Left ventricle myocardium inferior (tissue), 1 donor: ENCODE measurements at regions not wholly inside any gene's neighbourhood (a gene's known extent, or its start where the extent isn't known, plus 50 kb on each side); places are given as distances from the start of the nearest gene placed in this dataset.
"Not testable (repeated sequence)": the region's sequence is repeated elsewhere in the genome, so short reads cannot be mapped to it uniquely, and the experiment has no call there.

ENCODE experiments used
- DNase-seq: peaks from one replicate; pipeline ENCODE4 v3.0.0-alpha.2; 2020
- H3K27ac ChIP-seq: fragments of 200-600 bp; replicated peaks from 2 replicates; pipeline ENCODE4 v1.8.0; 2021
- H3K27me3 ChIP-seq: fragments of 200-600 bp; 2 replicates; pipeline ENCODE4 v1.8.0; 2021; ENCODE audit warnings: low read depth
- H3K36me3 ChIP-seq: fragments of 200-600 bp; 2 replicates; pipeline ENCODE4 v1.8.0; 2021
- H3K4me1 ChIP-seq: fragments of 200-600 bp; 2 replicates; pipeline ENCODE4 v1.8.0; 2021
- H3K4me3 ChIP-seq: fragments of 200-600 bp; 2 replicates; pipeline ENCODE4 v1.8.0; 2021; ENCODE audit warnings: mild to moderate bottlenecking, moderate library complexity
- H3K9me3 ChIP-seq: fragments of 200-600 bp; replicated peaks from 2 replicates; pipeline ENCODE4 v1.8.0; 2021
- CTCF ChIP-seq: fragments of 200-600 bp; IDR thresholded peaks from 2 replicates; pipeline ENCODE4 v1.8.0; 2021; ENCODE audit warnings: antibody characterized with exemption, mild to moderate bottlenecking, borderline replicate concordance
- intact Hi-C: fragments of 100-400 bp; cut with micrococcal nuclease; formaldehyde crosslinking; loops from one replicate; pipeline ENCODE4 v1.11.0; 2022
- donor health status: DM: no; HTN: yes; CAD: no; lungs with severe emphysema.

DNA sequence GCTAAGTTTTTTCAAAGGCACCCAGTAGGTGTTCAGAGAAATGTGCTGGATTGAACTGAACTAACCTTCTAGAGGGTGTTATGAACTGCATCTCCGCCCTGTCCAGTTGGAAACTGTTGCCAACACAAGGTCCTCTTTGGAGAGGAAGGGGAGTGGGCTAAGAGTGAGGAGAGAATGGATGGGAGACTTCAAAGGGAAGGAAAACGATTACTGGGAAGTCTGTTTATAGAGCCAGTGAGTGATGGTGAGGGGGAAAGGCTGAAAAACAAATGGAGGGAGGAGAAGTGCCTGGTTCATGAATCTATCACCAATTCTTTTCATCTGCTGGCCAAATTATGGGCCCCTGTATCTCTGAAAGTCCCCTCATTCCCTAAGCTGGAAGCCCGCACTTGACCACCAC is 86.0 kb upstream of the TBX5 start:
- Histone ChIP-seq H3K4me3 (no peak overlapping the region), H3K27me3 (peaks cover 67% of the 10 kb centered on the region), H3K36me3 (no peaks in the 10 kb centered on the region), H3K9me3 (no peaks in the 10 kb centered on the region), H3K4me1 (no peaks in the 10 kb centered on the region), H3K27ac (no peak overlapping the region)
- DNase-seq = no peak
- no peak for TF ChIP-seq CTCF
- intact Hi-C loops = no loop called here

DNA sequence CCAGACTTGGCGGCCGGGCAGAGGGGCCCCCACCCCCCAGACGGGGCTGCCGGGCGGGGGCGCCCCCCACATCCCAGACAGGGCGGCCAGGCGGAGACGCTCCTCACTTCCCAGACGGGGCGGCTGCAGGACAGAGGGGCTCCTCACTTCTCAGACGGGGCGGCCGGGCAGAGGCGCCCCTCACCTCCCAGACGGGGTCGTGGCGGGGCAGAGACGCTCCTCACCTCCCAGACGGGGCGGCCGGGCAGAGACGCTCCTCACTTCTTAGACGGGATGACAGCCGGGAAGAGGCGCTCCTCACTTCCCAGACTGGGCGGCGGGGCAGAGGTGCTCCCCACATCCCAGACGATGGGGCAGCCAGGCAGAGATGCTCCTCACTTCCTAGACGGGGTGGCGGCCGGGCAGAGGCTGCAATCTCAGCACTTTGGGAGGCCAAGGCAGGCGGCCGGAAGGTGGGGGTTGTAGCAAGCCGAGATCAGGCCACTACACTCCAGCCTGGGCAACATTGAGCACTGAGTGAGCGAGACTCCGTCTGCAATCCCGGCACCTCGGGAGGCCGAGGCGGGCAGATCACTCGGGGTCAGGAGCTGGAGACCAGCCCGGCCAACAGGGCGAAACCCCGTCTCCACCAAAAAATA is 79.0 kb upstream of the TBX5 start:
- H3K4me3 ChIP-seq, intact Hi-C loops, DNase-seq, H3K27ac ChIP-seq, H3K36me3 ChIP-seq, H3K9me3 ChIP-seq: not testable (repeated sequence)
- Histone ChIP-seq H3K27me3 (peaks cover 63% of the 10 kb centered on the region), H3K4me1 (peaks cover 15% of the 10 kb centered on the region)

DNA sequence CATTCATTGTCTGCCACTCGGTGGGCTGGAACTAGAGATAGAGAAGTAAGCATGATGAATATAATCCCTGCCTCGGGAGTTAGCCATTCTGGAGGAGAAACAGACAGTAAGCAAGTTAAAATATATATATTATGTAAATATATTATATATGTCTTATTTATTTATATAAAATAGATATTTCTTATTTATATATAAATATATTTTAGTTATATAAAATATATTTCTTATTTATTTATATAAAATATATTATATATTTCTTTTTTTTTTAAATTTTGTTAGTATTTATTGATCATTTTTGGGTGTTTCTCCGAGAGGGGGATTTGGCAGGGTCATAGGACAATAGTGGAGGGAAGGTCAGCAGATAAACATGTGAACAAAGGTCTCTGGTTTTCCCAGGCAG is 78.1 kb upstream of the TBX5 start:
- Histone ChIP-seq H3K36me3 (no peaks in the 10 kb centered on the region), H3K27me3 (peaks cover 66% of the 10 kb centered on the region), H3K4me1 (peaks cover 17% of the 10 kb centered on the region), H3K4me3 (no peak overlapping the region), H3K27ac (no peak overlapping the region), H3K9me3 (no peaks in the 10 kb centered on the region)
- no peak for DNase-seq
- TF ChIP-seq CTCF = no peak
- intact Hi-C loops = no loop called here

GRCh38 chr12:114481200-114481535 is 75.2 kb upstream of the TBX5 start:
- no peak for TF ChIP-seq CTCF
- Histone ChIP-seq H3K9me3 (no peaks in the 10 kb centered on the region), H3K27ac (no peak overlapping the region), H3K4me1 (peaks cover 17% of the 10 kb centered on the region), H3K36me3 (no peaks in the 10 kb centered on the region), H3K4me3 (peak overlapping the region; percentile 60), H3K27me3 (peaks cover 92% of the 10 kb centered on the region)
- DNase-seq = no peak
- intact Hi-C loops = no loop called here

DNA sequence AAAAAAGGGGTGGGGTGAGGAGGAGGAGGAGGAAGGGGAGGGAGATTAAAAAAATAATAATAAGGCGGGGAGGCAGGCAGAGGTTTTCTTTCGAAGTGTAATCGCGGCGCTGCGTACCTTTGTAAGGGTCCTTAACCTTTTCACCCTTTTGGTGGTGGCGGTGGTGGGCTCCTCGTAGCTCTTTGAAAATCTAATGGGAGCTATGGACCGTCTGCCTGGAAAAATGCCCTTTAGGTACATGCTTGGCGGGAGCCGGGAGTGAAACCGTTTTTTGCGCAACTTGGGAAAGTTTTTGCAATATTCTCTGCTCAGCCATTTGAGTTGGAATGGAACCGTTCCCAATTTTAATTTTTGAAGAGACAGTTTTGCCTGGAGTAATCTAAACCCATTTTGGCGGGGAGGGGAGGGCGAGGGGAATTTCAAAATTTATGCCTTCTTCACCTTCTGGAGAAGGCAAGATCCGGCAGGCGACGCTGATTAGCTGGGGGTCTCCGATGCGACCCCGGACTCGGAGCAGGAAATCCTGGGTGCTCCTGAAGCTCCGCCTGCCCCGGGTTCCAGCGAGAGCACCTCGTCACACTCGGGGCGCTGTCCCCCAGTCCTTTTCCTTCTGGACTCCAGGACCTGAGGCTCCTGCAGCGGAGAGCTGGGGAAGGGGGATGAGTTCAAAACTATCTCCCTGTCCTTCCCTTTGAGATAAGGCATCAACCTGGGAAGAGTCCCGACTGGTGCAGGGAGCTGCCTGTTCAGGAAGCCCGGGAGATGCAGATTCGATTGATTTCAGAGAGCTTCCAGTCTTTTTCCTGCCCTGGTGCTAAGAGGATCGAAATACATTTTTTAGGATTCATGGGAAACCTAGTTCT is 74.6 kb upstream of the TBX5 start:
- intact Hi-C loops = no loop called here
- H3K9me3 ChIP-seq = no peaks in the 10 kb centered on the region
- TF ChIP-seq CTCF = no peak

DNA sequence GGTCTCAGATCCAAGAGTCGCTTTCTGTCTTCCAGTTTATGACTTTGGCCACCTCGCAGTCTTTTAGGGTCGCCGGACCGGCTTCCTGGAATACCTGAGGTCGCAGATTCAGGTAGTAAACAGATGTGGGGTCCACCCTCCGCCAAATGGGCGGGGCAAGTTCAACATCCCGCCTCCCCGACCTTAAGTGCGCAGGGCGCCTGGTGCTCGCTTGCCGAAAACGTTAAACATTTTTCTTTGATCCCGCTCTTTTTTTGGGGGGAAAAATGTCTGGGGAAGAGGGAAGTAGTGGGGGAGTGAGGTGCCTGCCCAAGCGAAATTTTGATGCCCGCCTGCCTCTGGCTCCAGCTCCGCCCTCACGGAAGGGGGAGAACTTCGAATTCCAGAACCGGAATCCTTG is 73.9 kb upstream of the TBX5 start:
- no peaks in the 10 kb centered on the region for H3K9me3 ChIP-seq
- H3K36me3 ChIP-seq = no peaks in the 10 kb centered on the region
- H3K27me3 ChIP-seq = peaks cover 89% of the 10 kb centered on the region
- DNase-seq = no peak
- no peak overlapping the region for H3K27ac ChIP-seq
- peak overlapping the region; percentile 60 for H3K4me3 ChIP-seq
- H3K4me1 ChIP-seq = peaks cover 17% of the 10 kb centered on the region
- TF ChIP-seq CTCF = no peak
- intact Hi-C loops = loop anchor here (10.0 kb wide), 1 partner anchor 315 kb away; no protein-coding TSS in a partner anchor

More for the DNA sequence above, 74.6 kb upstream of the TBX5 start:
- DNase-seq = no peak
- no peaks in the 10 kb centered on the region for H3K36me3 ChIP-seq
- H3K27ac ChIP-seq = no peak overlapping the region
- H3K4me1 ChIP-seq = peaks cover 17% of the 10 kb centered on the region
- peaks cover 94% of the 10 kb centered on the region for H3K27me3 ChIP-seq
- H3K4me3 ChIP-seq = peak overlapping the region; percentile 60
